ENCODE measurements at regions not wholly inside any gene's neighbourhood (a gene's known extent, or its start where the extent isn't known, plus 50 kb on each side); places are given as distances from the start of the nearest gene placed in this dataset.
A peak's percentile ranks its signal among the peaks of the same experiment; 100 is the strongest.

GRCh38 chr7:106425017-106425719 is 140.4 kb upstream of the NAMPT start:
- TF ChIP-seq CTCF (IDR thresholded peaks at IDR 0.05), result no peak
- TF ChIP-seq POLR2A (IDR thresholded peaks at IDR 0.05), result peak in 2 of 3 donors; percentile 25 to 48
- intact Hi-C loops (cut with DNase I), result no loop called here
- 20 to 28% methylated on average over 7 of the region's 7 CpGs for WGBS, 2 donors
- DNase-seq (peak; percentile 63 to 90 (median 71)), ATAC-seq (peak; percentile 77)
- no peak overlapping the region for H3K4me3 ChIP-seq
- H3K36me3 ChIP-seq (replicated peaks in 1 of 2; ENCODE audit: insufficient read depth in 1 of 2, low read depth in 2 of 2), result no peaks in the 10 kb centered on the region
- no peaks in the 10 kb centered on the region for H3K9me3 ChIP-seq
- H3K4me1 ChIP-seq, result peaks cover 62% of the 10 kb centered on the region
- peak overlapping the region; percentile 77 to 89 (median 82) for H3K27ac ChIP-seq
- H3K27me3 ChIP-seq, result no peaks in the 10 kb centered on the region

- ATAC-seq (no peak), DNase-seq (no peak)
- H3K27me3 ChIP-seq, result no peaks in the 10 kb centered on the region
- TF ChIP-seq CTCF (IDR thresholded peaks at IDR 0.05), result no peak
- TF ChIP-seq POLR2A (IDR thresholded peaks at IDR 0.05), result no peak
- H3K27ac ChIP-seq, result peak overlapping the region; percentile 48 to 89 (median 82)
- intact Hi-C loops (cut with DNase I), result no loop called here
- no peak overlapping the region for H3K4me3 ChIP-seq
- WGBS, 2 donors, result 17 to 20% methylated on average over 1 of the region's 1 CpG
- H3K9me3 ChIP-seq, result no peaks in the 10 kb centered on the region
- peaks cover 62% of the 10 kb centered on the region for H3K4me1 ChIP-seq
- no peaks in the 10 kb centered on the region for H3K36me3 ChIP-seq (replicated peaks in 1 of 2; ENCODE audit: insufficient read depth in 1 of 2, low read depth in 2 of 2)
Observed at GRCh38 chr7:106424476-106425016, 139.8 kb upstream of the NAMPT start.

GRCh38 chr7:106423821-106424475 is 139.2 kb upstream of the NAMPT start:
- DNase-seq (no peak), ATAC-seq (no peak)
- TF ChIP-seq POLR2A (IDR thresholded peaks at IDR 0.05), result no peak
- no peak for TF ChIP-seq CTCF (IDR thresholded peaks at IDR 0.05)
- intact Hi-C loops (cut with DNase I), result no loop called here
- 79 to 84% methylated on average over 5 of the region's 5 CpGs for WGBS, 2 donors
- Histone ChIP-seq H3K9me3 (no peaks in the 10 kb centered on the region), H3K4me3 (no peak overlapping the region), H3K27me3 (no peaks in the 10 kb centered on the region), H3K27ac (peak overlapping the region; percentile 48 to 89 (median 82)), H3K4me1 (peaks cover 65% of the 10 kb centered on the region), H3K36me3 (replicated peaks in 1 of 2; ENCODE audit: insufficient read depth in 1 of 2, low read depth in 2 of 2) (no peaks in the 10 kb centered on the region)

- ATAC-seq (no peak), DNase-seq (no peak)
- no peaks in the 10 kb centered on the region for H3K36me3 ChIP-seq (replicated peaks in 1 of 2; ENCODE audit: insufficient read depth in 1 of 2, low read depth in 2 of 2)
- no peaks in the 10 kb centered on the region for H3K27me3 ChIP-seq
- H3K9me3 ChIP-seq, result no peaks in the 10 kb centered on the region
- peak overlapping the region in 1 of 4 donors; percentile 89 for H3K27ac ChIP-seq
- WGBS, 2 donors, result 67 to 76% methylated on average over 5 of the region's 5 CpGs
- intact Hi-C loops (cut with DNase I), result no loop called here
- TF ChIP-seq CTCF (IDR thresholded peaks at IDR 0.05), result no peak
- no peak for TF ChIP-seq POLR2A (IDR thresholded peaks at IDR 0.05)
- peaks cover 70% of the 10 kb centered on the region for H3K4me1 ChIP-seq
- no peak overlapping the region for H3K4me3 ChIP-seq
Observed at GRCh38 chr7:106423111-106423510, 138.3 kb upstream of the NAMPT start.

All from body of pancreas (tissue), 4 donors.